LNCaP clone FGC (cell line): ENCODE measurements at regions not wholly inside any gene's neighbourhood (a gene's known extent, or its start where the extent isn't known, plus 50 kb on each side); places are given as distances from the start of the nearest gene placed in this dataset.

ENCODE experiments used
- DNase-seq: peaks from one replicate; pipeline ENCODE4 v3.0.0-alpha.2; 2011; ENCODE audit warnings: low read depth
- H3K4me3 ChIP-seq: 2 replicates; pipeline ENCODE4 v1.5.1; 2011; ENCODE audit warnings: mild to moderate bottlenecking, low read depth, low read length, control low read depth
- CTCF ChIP-seq: IDR thresholded peaks from 2 replicates; pipeline ENCODE4 v1.5.1; 2012; ENCODE audit warnings: mild to moderate bottlenecking; ENCODE audit not compliant: control insufficient read depth, insufficient read depth; ENCODE audit errors: extremely low read depth

- H3K4me3 ChIP-seq = no peak overlapping the region
- no peak for TF ChIP-seq CTCF
- no peak for DNase-seq
These were observed 473.4 kb downstream of the METTL15 start for GRCh38 chr11:28581286-28582242.

DNA sequence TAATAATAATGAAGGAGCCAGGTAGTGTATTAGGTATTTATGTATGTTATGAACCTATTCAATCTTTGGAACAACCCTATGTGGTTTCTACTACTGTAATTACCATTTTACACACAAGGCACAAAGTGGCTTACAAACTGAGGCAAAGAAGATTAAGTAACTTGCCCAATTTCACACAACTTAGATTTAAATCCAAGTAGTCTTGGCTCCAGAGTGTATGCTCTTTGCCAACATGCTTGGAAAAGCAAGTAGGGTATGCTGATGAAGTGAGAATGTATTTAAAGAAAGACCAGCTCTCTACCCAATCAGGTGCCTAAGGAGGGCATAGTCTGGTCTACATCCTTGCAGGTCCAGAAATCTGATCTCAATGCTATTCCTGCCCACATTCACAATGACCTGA, 463.2 kb downstream of the METTL15 start:
- TF ChIP-seq CTCF = no peak
- H3K4me3 ChIP-seq = no peak overlapping the region
- DNase-seq = no peak

DNA sequence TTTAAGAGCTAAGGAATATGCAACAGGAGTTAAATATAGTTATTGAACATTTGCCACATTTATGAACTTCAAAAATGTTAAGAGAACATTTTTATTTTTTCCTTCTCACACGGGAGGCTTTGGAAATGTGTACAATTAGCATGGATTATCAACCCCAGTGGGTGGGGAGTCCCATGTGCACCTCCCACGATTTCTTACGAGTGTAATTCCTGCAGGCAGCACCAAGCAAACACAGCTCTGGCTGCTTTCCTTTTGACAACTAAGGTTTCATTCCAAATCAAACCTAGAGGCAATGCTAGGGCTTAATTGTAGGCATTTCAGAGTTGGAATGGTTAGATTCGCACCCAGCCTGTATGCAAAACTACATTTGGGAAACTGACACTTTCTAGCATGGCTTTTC, 460.9 kb downstream of the METTL15 start:
- DNase-seq = no peak
- TF ChIP-seq CTCF = no peak
- no peak overlapping the region for H3K4me3 ChIP-seq

- no peak for TF ChIP-seq CTCF
- no peak overlapping the region for H3K4me3 ChIP-seq
- DNase-seq = no peak
These were observed 458.3 kb downstream of the METTL15 start for GRCh38 chr11:28566339-28567089.

DNA sequence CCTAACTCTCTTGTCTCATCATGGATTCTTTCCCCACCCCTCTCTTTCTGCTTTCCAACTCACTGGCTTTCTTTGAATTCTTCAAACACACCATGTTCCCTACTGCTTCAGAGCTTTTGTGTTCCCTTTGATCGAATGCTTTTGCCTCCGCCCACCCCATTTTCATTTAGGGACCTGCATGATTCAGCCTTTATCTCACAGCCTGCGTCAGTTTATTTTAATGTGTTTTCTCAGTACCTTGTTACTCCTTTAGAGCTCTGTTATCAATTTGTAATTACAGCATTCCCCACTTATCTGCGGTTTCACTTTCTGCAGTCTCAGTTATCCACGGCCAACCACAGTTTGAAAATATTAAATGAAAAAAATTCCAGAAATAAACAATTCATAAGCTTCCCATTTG, 451.3 kb downstream of the METTL15 start:
- no peak for TF ChIP-seq CTCF
- no peak overlapping the region for H3K4me3 ChIP-seq
- no peak for DNase-seq

- DNase-seq = no peak
- no peak overlapping the region for H3K4me3 ChIP-seq
- TF ChIP-seq CTCF = no peak
These were observed 439.1 kb downstream of the METTL15 start for GRCh38 chr11:28547321-28547741.
